ENCODE measurements at regions not wholly inside any gene's neighbourhood (a gene's known extent, or its start where the extent isn't known, plus 50 kb on each side); places are given as distances from the start of the nearest gene placed in this dataset.

DNA sequence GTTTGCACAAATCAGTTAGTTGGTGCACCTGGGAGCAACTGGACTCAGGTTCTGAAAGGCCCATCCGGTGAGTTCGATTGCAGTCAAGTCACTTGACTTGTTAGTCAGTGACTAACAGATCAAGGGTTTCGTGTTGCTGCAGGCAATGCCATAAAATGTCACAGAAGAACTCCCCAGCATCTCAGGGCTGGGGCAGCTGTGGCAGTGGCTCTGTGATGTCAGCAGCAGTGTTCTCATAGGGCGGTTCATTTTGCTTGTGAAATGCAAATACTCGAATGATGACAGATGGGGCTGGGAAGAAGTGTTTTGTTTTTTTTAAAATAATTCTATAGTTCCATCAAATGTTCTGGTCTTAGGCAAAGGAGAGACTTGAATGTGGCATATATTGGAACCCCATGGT lies 287.8 kb downstream of the LMX1A start:
- DNase-seq (no peak), ATAC-seq (ENCODE audit: low read depth) (no peak)
- H3K56ac ChIP-seq (ENCODE audit: extremely low read depth, insufficient read depth, low read length) = no peak overlapping the region
- no peak overlapping the region for H3K18ac ChIP-seq (ENCODE audit: low read depth, low read length)
- H3K23ac ChIP-seq (ENCODE audit: low read depth, low read length) = no peak overlapping the region
- no peak overlapping the region for H2AK9ac ChIP-seq (replicated peaks; ENCODE audit: low read depth, low read length, poor library complexity)
- in situ Hi-C loops (cut with MboI; ENCODE audit: low sequenced_read_pairs) (loop anchor here (25.0 kb wide), 2 partner anchors 1531 to 1656 kb away; no protein-coding TSS in a partner anchor), dilution Hi-C loops (cut with HindIII; ENCODE audit: low sequenced_read_pairs, unreplicated experiment) (no loop called here), intact Hi-C loops (cut with micrococcal nuclease) (no loop called here)
- CTCF ChIA-PET = no interaction called here
- H3K14ac ChIP-seq (replicated peaks; ENCODE audit: low read depth, low read length) = no peak overlapping the region
- no CpG with 5 or more reads among the region's 5 CpGs for WGBS, 2 experiments (ENCODE audit: extremely low coverage in 2 of 2, insufficient read length in 1 of 2)
- H2BK20ac ChIP-seq (ENCODE audit: low read depth, low read length) = no peak overlapping the region
- no peak overlapping the region for H3K27ac ChIP-seq (ENCODE audit: insufficient read depth, low read length)
- H3K4me3 ChIP-seq (ENCODE audit: insufficient read depth, low read depth, low read length) = no peak overlapping the region
- H3K79me1 ChIP-seq (ENCODE audit: low read depth in 1 of 2, low read length in 2 of 2) = no peaks in the 10 kb centered on the region
- no peak overlapping the region for H4K91ac ChIP-seq (ENCODE audit: insufficient read depth, low read depth, low read length)
- no peak overlapping the region for H4K8ac ChIP-seq (ENCODE audit: low read depth in 2 of 2, low read length in 2 of 2)
- H2BK5ac ChIP-seq (ENCODE audit: low read depth, low read length, poor library complexity, severe bottlenecking) = no peak overlapping the region
- H2AK5ac ChIP-seq (ENCODE audit: low read depth, low read length) = no peak overlapping the region
- H2BK120ac ChIP-seq (ENCODE audit: low read depth, low read length) = no peak overlapping the region
- H3K4me1 ChIP-seq (ENCODE audit: control insufficient read depth, insufficient read depth, low read length) = no peaks in the 10 kb centered on the region
- H3K9me3 ChIP-seq (ENCODE audit: control insufficient read depth, insufficient read depth, low read length) = no peaks in the 10 kb centered on the region
- H2BK15ac ChIP-seq (ENCODE audit: low read depth, low read length) = no peak overlapping the region
- no peak overlapping the region for H3K4me2 ChIP-seq (ENCODE audit: low read depth, low read length)
- H4K20me1 ChIP-seq (ENCODE audit: insufficient read depth, low read length) = no peaks in the 10 kb centered on the region
- no peaks in the 10 kb centered on the region for H3K27me3 ChIP-seq (ENCODE audit: control insufficient read depth, insufficient read depth, low read length)
- BruUV-seq (replicated peaks) = no TSS peak
- no peaks in the 10 kb centered on the region for H3K36me3 ChIP-seq (ENCODE audit: control insufficient read depth, insufficient read depth, low read length)
- no peak overlapping the region for H2AFZ ChIP-seq (replicated peaks; ENCODE audit: low read length, poor library complexity)
- H4K5ac ChIP-seq (ENCODE audit: low read depth, low read length) = no peak overlapping the region
- POLR2A ChIA-PET (ENCODE audit: unreplicated experiment) = no interaction called here
- H3K4ac ChIP-seq (ENCODE audit: low read depth, low read length) = no peak overlapping the region
- no peaks in the 10 kb centered on the region for H3K9me1 ChIP-seq (ENCODE audit: insufficient read depth, low read length)
- no peak for TF ChIP-seq RCOR1 (IDR thresholded peaks at IDR 0.05; ENCODE audit: insufficient replicate concordance, low read length)
- TF ChIP-seq, protein P1, sequence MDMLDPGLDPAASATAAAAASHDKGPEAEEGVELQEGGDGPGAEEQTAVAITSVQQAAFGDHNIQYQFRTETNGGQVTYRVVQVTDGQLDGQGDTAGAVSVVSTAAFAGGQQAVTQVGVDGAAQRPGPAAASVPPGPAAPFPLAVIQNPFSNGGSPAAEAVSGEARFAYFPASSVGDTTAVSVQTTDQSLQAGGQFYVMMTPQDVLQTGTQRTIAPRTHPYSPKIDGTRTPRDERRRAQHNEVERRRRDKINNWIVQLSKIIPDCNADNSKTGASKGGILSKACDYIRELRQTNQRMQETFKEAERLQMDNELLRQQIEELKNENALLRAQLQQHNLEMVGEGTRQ (IDR thresholded peaks at IDR 0.05; ENCODE audit: low read depth, low read length) = no peak
- TF ChIP-seq CHD1 (IDR thresholded peaks at IDR 0.05; ENCODE audit: low read depth, low read length) = no peak
- TF ChIP-seq RFX5 (IDR thresholded peaks at IDR 0.05; ENCODE audit: low read depth, low read length) = no peak
- no peak for TF ChIP-seq MAZ (IDR thresholded peaks at IDR 0.05; ENCODE audit: borderline replicate concordance, low read depth, low read length)
- TF ChIP-seq BHLHE40 (IDR thresholded peaks at IDR 0.05; ENCODE audit: low read depth, low read length) = no peak
- TF ChIP-seq POLR2A (IDR thresholded peaks at IDR 0.05; ENCODE audit: low read depth, low read length) = no peak
- no peak for TF ChIP-seq SMC3 (IDR thresholded peaks at IDR 0.05; ENCODE audit: low read depth, low read length)
- no peak for TF ChIP-seq FOS (IDR thresholded peaks at IDR 0.05; ENCODE audit: low read depth, low read length)
- TF ChIP-seq, protein P2, sequence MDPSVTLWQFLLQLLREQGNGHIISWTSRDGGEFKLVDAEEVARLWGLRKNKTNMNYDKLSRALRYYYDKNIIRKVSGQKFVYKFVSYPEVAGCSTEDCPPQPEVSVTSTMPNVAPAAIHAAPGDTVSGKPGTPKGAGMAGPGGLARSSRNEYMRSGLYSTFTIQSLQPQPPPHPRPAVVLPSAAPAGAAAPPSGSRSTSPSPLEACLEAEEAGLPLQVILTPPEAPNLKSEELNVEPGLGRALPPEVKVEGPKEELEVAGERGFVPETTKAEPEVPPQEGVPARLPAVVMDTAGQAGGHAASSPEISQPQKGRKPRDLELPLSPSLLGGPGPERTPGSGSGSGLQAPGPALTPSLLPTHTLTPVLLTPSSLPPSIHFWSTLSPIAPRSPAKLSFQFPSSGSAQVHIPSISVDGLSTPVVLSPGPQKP (IDR thresholded peaks at IDR 0.05; ENCODE audit: borderline replicate concordance, low read depth, low read length) = no peak
- no peak for TF ChIP-seq RAD21 (IDR thresholded peaks at IDR 0.05; ENCODE audit: low read length)
- no peak for TF ChIP-seq MAFK (IDR thresholded peaks at IDR 0.05; ENCODE audit: low read depth, low read length)
- TF ChIP-seq CEBPB (IDR thresholded peaks at IDR 0.05; ENCODE audit: low read depth, low read length) = no peak
- no peak for TF ChIP-seq NFE2L2 (IDR thresholded peaks at IDR 0.05; ENCODE audit: low read depth, low read length)
- no peak for TF ChIP-seq MXI1 (IDR thresholded peaks at IDR 0.05; ENCODE audit: borderline replicate concordance, low read depth, low read length)
- H3K9ac ChIP-seq (ENCODE audit: low read depth, low read length) = no peak overlapping the region

All from IMR-90 (cell line).